SU-DHL-6 (cell line): ENCODE measurements at regions not wholly inside any gene's neighbourhood (a gene's known extent, or its start where the extent isn't known, plus 50 kb on each side); places are given as distances from the start of the nearest gene placed in this dataset.

Source experiments
- EZH2phosphoT487 ChIP-seq: fragments of 200-600 bp; sonication (generic), shearing (Covaris generic); conservative IDR thresholded peaks from 2 replicates; pipeline ENCODE4 v1.6.1; 2018; ENCODE audit warnings: mild to moderate bottlenecking, antibody characterized with exemption, low read length, moderate library complexity, mixed read lengths
- TF ChIP-seq, protein P1 (sequence below): fragments of 200-600 bp; sonication (generic); IDR thresholded peaks from one replicate; pipeline ENCODE4 v1.5.1; 2017; ENCODE audit warnings: antibody characterized with exemption, mild to moderate bottlenecking, low read length, moderate library complexity; ENCODE audit not compliant: insufficient read depth, poor library complexity, severe bottlenecking

DNA sequence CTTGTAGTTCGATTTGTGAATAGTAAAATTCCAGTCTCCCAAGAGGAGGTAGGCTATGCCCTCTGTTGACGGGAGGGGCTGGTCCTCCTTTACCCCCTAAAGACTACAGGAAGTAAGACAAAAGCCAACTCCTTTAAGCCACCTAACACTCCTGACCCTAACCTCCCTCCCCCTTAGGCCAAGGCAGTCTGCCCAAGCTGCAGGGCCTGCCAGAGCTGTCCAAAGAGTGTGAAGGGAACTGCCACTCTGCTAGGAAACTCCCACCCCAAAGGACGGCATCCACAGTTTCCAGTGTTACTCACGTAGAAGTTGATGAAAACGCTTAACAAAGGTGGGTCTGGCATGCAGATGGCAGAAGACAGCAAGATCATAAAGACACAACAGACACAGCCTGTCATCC, 803.2 kb downstream of the PLA2G4A start:
- TF ChIP-seq, protein P1, sequence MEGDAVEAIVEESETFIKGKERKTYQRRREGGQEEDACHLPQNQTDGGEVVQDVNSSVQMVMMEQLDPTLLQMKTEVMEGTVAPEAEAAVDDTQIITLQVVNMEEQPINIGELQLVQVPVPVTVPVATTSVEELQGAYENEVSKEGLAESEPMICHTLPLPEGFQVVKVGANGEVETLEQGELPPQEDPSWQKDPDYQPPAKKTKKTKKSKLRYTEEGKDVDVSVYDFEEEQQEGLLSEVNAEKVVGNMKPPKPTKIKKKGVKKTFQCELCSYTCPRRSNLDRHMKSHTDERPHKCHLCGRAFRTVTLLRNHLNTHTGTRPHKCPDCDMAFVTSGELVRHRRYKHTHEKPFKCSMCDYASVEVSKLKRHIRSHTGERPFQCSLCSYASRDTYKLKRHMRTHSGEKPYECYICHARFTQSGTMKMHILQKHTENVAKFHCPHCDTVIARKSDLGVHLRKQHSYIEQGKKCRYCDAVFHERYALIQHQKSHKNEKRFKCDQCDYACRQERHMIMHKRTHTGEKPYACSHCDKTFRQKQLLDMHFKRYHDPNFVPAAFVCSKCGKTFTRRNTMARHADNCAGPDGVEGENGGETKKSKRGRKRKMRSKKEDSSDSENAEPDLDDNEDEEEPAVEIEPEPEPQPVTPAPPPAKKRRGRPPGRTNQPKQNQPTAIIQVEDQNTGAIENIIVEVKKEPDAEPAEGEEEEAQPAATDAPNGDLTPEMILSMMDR: no peak
- no peak for TF ChIP-seq EZH2phosphoT487
